ENCODE measurements at regions not wholly inside any gene's neighbourhood (a gene's known extent, or its start where the extent isn't known, plus 50 kb on each side); places are given as distances from the start of the nearest gene placed in this dataset.

GRCh38 chr18:7482342-7482741, 84.8 kb upstream of the PTPRM start:
- DNase-seq (ENCODE audit: low read depth) = no peak

- DNase-seq (ENCODE audit: low read depth) = no peak
These were observed 81.5 kb upstream of the PTPRM start for GRCh38 chr18:7485616-7486015.

- no peak for DNase-seq (ENCODE audit: low read depth)
These were observed 78.5 kb upstream of the PTPRM start for GRCh38 chr18:7488571-7488970.

- DNase-seq (ENCODE audit: low read depth) = no peak
These were observed 77.0 kb upstream of the PTPRM start for GRCh38 chr18:7490104-7490503.

GRCh38 chr18:7492385-7492784, 74.7 kb upstream of the PTPRM start:
- DNase-seq (ENCODE audit: low read depth) = no peak

GRCh38 chr18:7497081-7497480, 70.0 kb upstream of the PTPRM start:
- no peak for DNase-seq (ENCODE audit: low read depth)

GRCh38 chr18:7511106-7511505, 56.0 kb upstream of the PTPRM start:
- no peak for DNase-seq (ENCODE audit: low read depth)

GRCh38 chr18:7512348-7512747, 54.8 kb upstream of the PTPRM start:
- no peak for DNase-seq (ENCODE audit: low read depth)

- DNase-seq (ENCODE audit: low read depth) = no peak
These were observed 54.1 kb upstream of the PTPRM start for GRCh38 chr18:7512990-7513389.

GRCh38 chr18:7514796-7515440, 52.2 kb upstream of the PTPRM start:
- no peak for DNase-seq (ENCODE audit: low read depth)

- no peak for DNase-seq (ENCODE audit: low read depth)
These were observed 50.6 kb upstream of the PTPRM start for GRCh38 chr18:7516266-7517117.
